Renal pelvis (tissue), 1 donor: ENCODE measurements at regions not wholly inside any gene's neighbourhood (a gene's known extent, or its start where the extent isn't known, plus 50 kb on each side); places are given as distances from the start of the nearest gene placed in this dataset.

Experiments
- DNase-seq: peaks from one replicate; pipeline ENCODE4 v3.0.0-alpha.2; 2013

- DNase-seq = no peak
Measured at GRCh38 chr2:71891719-71892422, 255.8 kb downstream of the CYP26B1 start.

GRCh38 chr2:71891155-71891554 lies 256.5 kb downstream of the CYP26B1 start:
- DNase-seq = no peak

- no peak for DNase-seq
Measured at GRCh38 chr2:71889759-71890684, 257.6 kb downstream of the CYP26B1 start.

GRCh38 chr2:71888751-71889445 lies 258.8 kb downstream of the CYP26B1 start:
- no peak for DNase-seq

- no peak for DNase-seq
Measured at GRCh38 chr2:71887196-71887595, 260.5 kb downstream of the CYP26B1 start.

GRCh38 chr2:71886241-71886640 lies 261.4 kb downstream of the CYP26B1 start:
- DNase-seq = no peak

GRCh38 chr2:71884303-71885042 lies 263.2 kb downstream of the CYP26B1 start:
- no peak for DNase-seq

GRCh38 chr2:71882949-71883472 lies 264.7 kb downstream of the CYP26B1 start:
- DNase-seq = peak; percentile 16

GRCh38 chr2:71882236-71882946 lies 265.3 kb downstream of the CYP26B1 start:
- no peak for DNase-seq

GRCh38 chr2:71880846-71881610 lies 266.6 kb downstream of the CYP26B1 start:
- DNase-seq = no peak

- no peak for DNase-seq
Measured at GRCh38 chr2:71880287-71880686, 267.4 kb downstream of the CYP26B1 start.

GRCh38 chr2:71879509-71880184 lies 268.0 kb downstream of the CYP26B1 start:
- DNase-seq = no peak

- no peak for DNase-seq
Measured at GRCh38 chr2:71878626-71879508, 268.8 kb downstream of the CYP26B1 start.

- DNase-seq = no peak
Measured at GRCh38 chr2:71877636-71878035, 270.0 kb downstream of the CYP26B1 start.

- no peak for DNase-seq
Measured at GRCh38 chr2:71876542-71877451, 270.9 kb downstream of the CYP26B1 start.

GRCh38 chr2:71872466-71873051 lies 275.1 kb downstream of the CYP26B1 start:
- no peak for DNase-seq
